AG04449 (cell line): ENCODE measurements at regions not wholly inside any gene's neighbourhood (a gene's known extent, or its start where the extent isn't known, plus 50 kb on each side); places are given as distances from the start of the nearest gene placed in this dataset.

ENCODE experiments used
- CTCF ChIA-PET: fragments of 350-600 bp; formaldehyde crosslinking; extraction: SDS; loops from one replicate; lab custom pipeline; 2021; ENCODE audit warnings: antibody characterized with exemption; lab: Yijun Ruan, JAX
- POLR2A ChIA-PET: fragments of 400-600, 350-600 bp; formaldehyde crosslinking; extraction: SDS; loops from one replicate; lab custom pipeline; 2020; ENCODE audit warnings: antibody characterized with exemption, inconsistent platforms; lab: Yijun Ruan, JAX
- DNase-seq: peaks from one replicate; pipeline ENCODE4 v3.0.0-alpha.2; 2010; ENCODE audit warnings: low read depth, low spot score
- H3K4me3 ChIP-seq: 2 replicates; pipeline ENCODE4 v1.5.1; 2011; ENCODE audit warnings: low read depth, mild to moderate bottlenecking, control low read depth, low read length
- TF ChIP-seq, protein P1 (sequence below): IDR thresholded peaks from one replicate; pipeline ENCODE4 v1.5.1; 2011; ENCODE audit warnings: mild to moderate bottlenecking, moderate library complexity, low read length, control low read depth, inconsistent platforms; ENCODE audit not compliant: insufficient read depth; ENCODE audit errors: missing control alignments

DNA sequence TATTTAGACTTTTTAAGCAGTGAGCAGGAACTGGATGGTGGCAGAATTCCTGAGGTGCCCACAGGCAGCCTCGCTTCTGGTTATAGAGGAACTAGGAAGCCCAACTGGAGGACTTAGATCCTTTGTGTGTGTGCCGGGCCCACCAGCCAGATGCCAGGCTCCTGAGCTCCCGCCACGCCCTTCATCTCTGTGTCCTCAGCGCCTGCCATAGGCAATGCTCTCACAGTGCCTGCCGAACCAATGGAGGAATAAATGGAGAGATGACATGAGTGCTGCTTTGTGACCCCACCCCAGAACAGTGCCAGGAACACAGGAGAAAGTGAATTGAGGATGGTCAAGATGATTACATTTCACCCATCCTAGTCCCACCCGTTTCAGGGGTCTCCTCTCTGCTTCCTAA lies 146.0 kb downstream of the UNC5CL start:
- no peak overlapping the region for H3K4me3 ChIP-seq
- CTCF ChIA-PET = interaction anchor here (0.9 to 17.3 kb wide), 8 partner anchors 19 to 157 kb away, joined by 3 to 389 read pairs (median 5); no protein-coding TSS in a partner anchor
- POLR2A ChIA-PET = no interaction called here
- TF ChIP-seq, protein P1, sequence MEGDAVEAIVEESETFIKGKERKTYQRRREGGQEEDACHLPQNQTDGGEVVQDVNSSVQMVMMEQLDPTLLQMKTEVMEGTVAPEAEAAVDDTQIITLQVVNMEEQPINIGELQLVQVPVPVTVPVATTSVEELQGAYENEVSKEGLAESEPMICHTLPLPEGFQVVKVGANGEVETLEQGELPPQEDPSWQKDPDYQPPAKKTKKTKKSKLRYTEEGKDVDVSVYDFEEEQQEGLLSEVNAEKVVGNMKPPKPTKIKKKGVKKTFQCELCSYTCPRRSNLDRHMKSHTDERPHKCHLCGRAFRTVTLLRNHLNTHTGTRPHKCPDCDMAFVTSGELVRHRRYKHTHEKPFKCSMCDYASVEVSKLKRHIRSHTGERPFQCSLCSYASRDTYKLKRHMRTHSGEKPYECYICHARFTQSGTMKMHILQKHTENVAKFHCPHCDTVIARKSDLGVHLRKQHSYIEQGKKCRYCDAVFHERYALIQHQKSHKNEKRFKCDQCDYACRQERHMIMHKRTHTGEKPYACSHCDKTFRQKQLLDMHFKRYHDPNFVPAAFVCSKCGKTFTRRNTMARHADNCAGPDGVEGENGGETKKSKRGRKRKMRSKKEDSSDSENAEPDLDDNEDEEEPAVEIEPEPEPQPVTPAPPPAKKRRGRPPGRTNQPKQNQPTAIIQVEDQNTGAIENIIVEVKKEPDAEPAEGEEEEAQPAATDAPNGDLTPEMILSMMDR = no peak
- DNase-seq = no peak

DNA sequence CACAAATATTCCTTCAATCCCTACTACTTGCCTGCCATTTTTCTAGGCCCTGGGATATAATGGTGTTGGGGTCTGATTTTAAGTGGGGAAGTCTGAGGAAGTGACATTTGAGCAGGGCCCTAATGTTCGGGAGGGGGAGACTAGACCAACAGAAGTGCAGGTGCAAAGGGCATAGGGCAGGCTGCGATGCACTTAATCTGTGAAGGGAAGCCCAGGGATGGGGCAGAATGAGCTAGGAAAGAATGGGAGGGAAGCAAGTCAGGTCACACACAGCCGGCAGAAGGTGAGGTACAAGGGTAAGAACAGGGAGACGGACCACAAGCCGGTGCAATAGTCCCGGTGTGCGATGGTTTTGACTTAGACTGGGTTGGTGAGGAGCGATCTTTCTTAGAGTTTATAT lies 146.8 kb downstream of the UNC5CL start:
- POLR2A ChIA-PET = no interaction called here
- H3K4me3 ChIP-seq = no peak overlapping the region
- TF ChIP-seq, protein P1 = no peak
- DNase-seq = no peak
- CTCF ChIA-PET = interaction anchor here (1.2 to 17.3 kb wide), 2 partner anchors 9 to 132 kb away, joined by 3 to 389 read pairs; no protein-coding TSS in a partner anchor

DNA sequence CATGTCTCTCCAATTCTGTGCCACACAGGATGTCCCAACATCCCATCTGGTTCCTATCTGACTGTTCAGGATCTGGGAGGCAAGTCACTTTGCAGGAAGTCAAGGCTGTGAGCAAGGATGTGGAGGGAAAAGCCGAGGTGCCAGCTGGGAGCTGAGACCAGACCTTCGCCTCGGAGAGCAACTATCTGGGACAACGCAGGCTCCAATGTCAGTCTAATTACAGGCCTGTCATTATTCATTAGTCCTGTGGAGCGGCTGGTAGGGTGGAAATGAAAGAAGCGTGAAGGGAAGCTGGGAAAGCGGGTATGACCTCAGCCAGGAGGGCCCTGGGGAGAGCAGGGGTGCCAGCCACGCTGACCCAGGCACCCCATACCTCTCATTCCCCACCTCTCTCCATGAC lies 147.3 kb downstream of the UNC5CL start:
- TF ChIP-seq, protein P1 = no peak
- DNase-seq = no peak
- ChIA-PET CTCF (interaction anchor here (1.2 to 17.3 kb wide), 2 partner anchors 10 to 133 kb away, joined by 3 to 389 read pairs; no protein-coding TSS in a partner anchor), POLR2A (no interaction called here)
- H3K4me3 ChIP-seq = no peak overlapping the region

DNA sequence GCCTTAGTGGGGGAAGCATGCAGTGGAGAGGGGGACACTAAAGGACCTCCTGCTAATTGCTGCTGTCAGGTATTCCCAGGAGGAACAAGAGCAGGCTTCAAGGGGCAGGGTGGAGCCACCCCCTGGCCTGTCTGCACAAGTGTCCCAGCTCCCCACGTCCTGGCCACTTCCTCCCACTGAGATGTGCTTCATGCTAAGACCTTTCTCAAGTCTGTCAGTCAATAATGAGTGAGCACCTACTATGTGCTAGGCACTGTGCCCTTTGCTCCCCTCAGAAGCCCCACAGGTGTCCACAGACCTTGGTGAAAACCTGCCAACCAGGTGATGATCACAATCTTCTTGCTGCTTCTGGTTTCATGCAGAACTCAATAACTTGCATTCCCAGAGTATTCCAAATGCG lies 147.9 kb downstream of the UNC5CL start:
- POLR2A ChIA-PET = no interaction called here
- no peak for DNase-seq
- no peak overlapping the region for H3K4me3 ChIP-seq
- TF ChIP-seq, protein P1 = no peak
- CTCF ChIA-PET = interaction anchor here (1.2 to 17.3 kb wide), 2 partner anchors 10 to 133 kb away, joined by 3 to 389 read pairs; no protein-coding TSS in a partner anchor

DNA sequence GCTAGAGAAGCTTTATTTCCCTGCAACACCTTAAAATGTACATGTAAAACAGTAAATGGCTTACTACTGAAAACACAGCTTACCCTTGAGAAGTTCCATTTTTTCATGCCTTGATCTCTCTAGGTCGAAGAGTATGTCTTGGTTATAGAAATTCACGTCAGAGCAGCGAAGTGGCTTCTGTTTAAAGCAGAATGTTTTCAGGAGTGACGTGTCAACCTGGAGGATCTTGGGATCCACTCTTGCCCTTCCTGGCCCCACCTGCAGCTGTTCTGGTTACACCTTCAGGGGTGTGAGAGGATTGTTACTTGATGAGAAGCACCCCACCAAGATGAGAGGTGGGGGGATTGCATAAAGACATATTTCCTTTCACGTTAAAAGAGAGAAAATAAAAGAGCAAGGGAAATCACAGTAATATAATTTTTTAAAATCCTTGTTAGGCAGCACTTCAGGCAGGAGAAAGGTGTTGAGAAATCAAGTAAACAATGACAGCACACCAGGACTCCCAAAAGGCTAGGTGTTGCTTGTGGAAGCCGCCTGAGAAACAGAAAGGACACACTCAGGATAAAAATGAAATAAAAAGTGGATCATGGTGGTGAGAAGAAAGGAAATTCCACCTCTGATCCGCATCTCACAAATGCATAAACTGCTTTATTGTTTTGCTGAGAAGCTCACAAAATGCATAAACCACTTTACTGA lies 149.7 kb downstream of the UNC5CL start:
- H3K4me3 ChIP-seq = no peak overlapping the region
- TF ChIP-seq, protein P1 = no peak
- CTCF ChIA-PET = interaction anchor here (1.1 to 17.3 kb wide), 3 partner anchors 12 to 135 kb away, joined by 3 to 389 read pairs (median 4); no protein-coding TSS in a partner anchor
- POLR2A ChIA-PET = no interaction called here
- DNase-seq = no peak

DNA sequence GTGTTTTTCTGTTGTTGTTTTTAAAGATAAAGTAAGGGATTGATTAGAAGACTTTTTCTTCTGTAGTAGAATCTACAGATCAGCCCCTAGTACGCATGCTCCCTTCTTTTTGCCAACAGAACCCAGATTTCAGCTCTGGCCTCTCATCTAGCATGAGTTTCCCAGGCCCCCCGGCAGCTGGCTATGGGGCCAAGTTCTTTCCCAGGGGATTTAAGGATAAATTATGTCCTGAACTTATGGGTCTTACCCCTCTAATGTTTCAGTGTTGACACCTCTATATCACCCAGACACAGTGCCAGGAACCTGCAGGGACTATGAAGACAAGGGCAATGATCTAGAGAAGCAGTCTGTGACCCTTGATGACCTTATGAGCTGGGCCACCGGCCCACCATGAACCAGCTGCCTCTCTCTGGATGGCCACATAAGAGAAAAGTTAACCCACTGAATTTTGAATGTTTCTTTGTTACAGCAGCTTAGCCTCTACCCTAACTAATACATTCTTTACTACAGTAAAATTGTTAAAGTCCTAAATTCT lies 150.5 kb downstream of the UNC5CL start:
- POLR2A ChIA-PET = interaction anchor here (0.6 kb wide), 1 partner anchor 18 kb away, joined by 4 read pairs; no protein-coding TSS in a partner anchor
- CTCF ChIA-PET = interaction anchor here (1.1 to 17.3 kb wide), 3 partner anchors 11 to 136 kb away, joined by 3 to 389 read pairs (median 4); no protein-coding TSS in a partner anchor
- H3K4me3 ChIP-seq = no peak overlapping the region
- TF ChIP-seq, protein P1 = no peak
- DNase-seq = no peak
